H9 (cell line): ENCODE measurements at regions not wholly inside any gene's neighbourhood (a gene's known extent, or its start where the extent isn't known, plus 50 kb on each side); places are given as distances from the start of the nearest gene placed in this dataset.

Experiments used
- DNase-seq: peaks from one replicate; pipeline ENCODE4 v3.0.0-alpha.2; 2017
- H2AFZ ChIP-seq: one replicate; pipeline ENCODE4 v1.6.1; 2013; ENCODE audit warnings: mild to moderate bottlenecking, low read length, control low read depth, moderate library complexity
- H2AK5ac ChIP-seq: 2 replicates; pipeline ENCODE4 v1.6.1; 2013; ENCODE audit warnings: low read length, control low read depth, mixed read lengths; ENCODE audit not compliant: insufficient read length
- H2BK120ac ChIP-seq: one replicate; pipeline ENCODE4 v1.6.1; 2013; ENCODE audit warnings: low read depth, mild to moderate bottlenecking, low read length, control low read depth, inconsistent platforms; ENCODE audit not compliant: poor library complexity, severe bottlenecking
- H2BK12ac ChIP-seq: 2 replicates; pipeline ENCODE4 v1.6.1; 2013; ENCODE audit warnings: low read length, control low read depth, mixed read lengths, low read depth; ENCODE audit not compliant: insufficient read length
- H2BK15ac ChIP-seq: 2 replicates; pipeline ENCODE4 v1.6.1; 2013; ENCODE audit warnings: low read depth, low read length, control low read depth
- H2BK20ac ChIP-seq: one replicate; pipeline ENCODE4 v1.6.1; 2013; ENCODE audit warnings: low read depth, mild to moderate bottlenecking, low read length, control low read depth, inconsistent platforms; ENCODE audit not compliant: poor library complexity, severe bottlenecking
- H2BK5ac ChIP-seq: 2 replicates; pipeline ENCODE4 v1.6.1; 2013; ENCODE audit warnings: low read length, control low read depth, mixed read lengths; ENCODE audit not compliant: insufficient read length
- H3K14ac ChIP-seq: 2 replicates; pipeline ENCODE4 v1.6.1; 2013; ENCODE audit warnings: low read length, control low read depth; ENCODE audit not compliant: insufficient read depth
- H3K18ac ChIP-seq: 2 replicates; pipeline ENCODE4 v1.6.1; 2013; ENCODE audit warnings: low read depth, mild to moderate bottlenecking, mixed read lengths, low read length, control low read depth; ENCODE audit not compliant: insufficient read length
- H3K23ac ChIP-seq: 2 replicates; pipeline ENCODE4 v1.6.1; 2013; ENCODE audit warnings: low read length, control low read depth, mixed read lengths, low read depth; ENCODE audit not compliant: insufficient read length
- H3K23me2 ChIP-seq: 2 replicates; pipeline ENCODE4 v1.6.1; 2013; ENCODE audit warnings: low read depth, mild to moderate bottlenecking, mixed read lengths, low read length, control low read depth; ENCODE audit not compliant: insufficient read length, poor library complexity, severe bottlenecking
- H3K27ac ChIP-seq: 2 replicates; pipeline ENCODE4 v1.5.1; 2013; ENCODE audit warnings: low read length, control low read depth, mixed read lengths, low read depth; ENCODE audit not compliant: insufficient read length
- H3K27me3 ChIP-seq: 2 replicates; pipeline ENCODE4 v1.6.1; 2013; ENCODE audit warnings: low read length, control low read depth, inconsistent platforms; ENCODE audit not compliant: insufficient read depth
- H3K4ac ChIP-seq: 2 replicates; pipeline ENCODE4 v1.6.1; 2013; ENCODE audit warnings: low read depth, mild to moderate bottlenecking, control low read depth, inconsistent platforms, low read length, moderate library complexity
- H3K4me1 ChIP-seq: 2 replicates; pipeline ENCODE4 v1.6.1; 2013; ENCODE audit warnings: low read length, control low read depth, inconsistent platforms; ENCODE audit not compliant: insufficient read depth
- H3K4me2 ChIP-seq: 2 replicates; pipeline ENCODE4 v1.6.1; 2013; ENCODE audit warnings: low read length, control low read depth, mixed read lengths; ENCODE audit not compliant: insufficient read length, insufficient read depth
- H3K56ac ChIP-seq: 2 replicates; pipeline ENCODE4 v1.6.1; 2013; ENCODE audit warnings: low read depth, mild to moderate bottlenecking, mixed read lengths, low read length, control low read depth; ENCODE audit not compliant: insufficient read length
- H3K79me1 ChIP-seq: 2 replicates; pipeline ENCODE4 v1.6.1; 2013; ENCODE audit warnings: low read depth, mild to moderate bottlenecking, moderate library complexity, low read length, control low read depth, inconsistent platforms; ENCODE audit not compliant: insufficient read depth, poor library complexity, severe bottlenecking
- H3K79me2 ChIP-seq: 2 replicates; pipeline ENCODE4 v1.6.1; 2013; ENCODE audit warnings: low read length, control low read depth, inconsistent platforms; ENCODE audit not compliant: insufficient read depth
- H3K9ac ChIP-seq: 2 replicates; pipeline ENCODE4 v1.6.1; 2013; ENCODE audit warnings: low read length, control low read depth, mixed read lengths; ENCODE audit not compliant: insufficient read length; ENCODE audit errors: extremely low read depth
- H3K9me3 ChIP-seq: one replicate; pipeline ENCODE4 v1.6.1; 2013; ENCODE audit warnings: low read depth, low read length, inconsistent platforms; ENCODE audit not compliant: control insufficient read depth
- H3T11ph ChIP-seq: one replicate; pipeline ENCODE4 v1.6.1; 2013; ENCODE audit warnings: mild to moderate bottlenecking, low read length, control low read depth, inconsistent platforms
- H4K20me1 ChIP-seq: one replicate; pipeline ENCODE4 v1.6.1; 2013; ENCODE audit not compliant: control insufficient read depth, insufficient read length, insufficient read depth
- H4K5ac ChIP-seq: 2 replicates; pipeline ENCODE4 v1.6.1; 2013; ENCODE audit warnings: low read depth, mild to moderate bottlenecking, mixed read lengths, low read length, control low read depth; ENCODE audit not compliant: insufficient read length
- H4K8ac ChIP-seq: replicated peaks from 2 replicates; pipeline ENCODE4 v1.6.1; 2013; ENCODE audit warnings: low read length, control low read depth, mixed read lengths, low read depth; ENCODE audit not compliant: insufficient read length
- H4K91ac ChIP-seq: 2 replicates; pipeline ENCODE4 v1.6.1; 2013; ENCODE audit warnings: low read depth, mild to moderate bottlenecking, moderate library complexity, mixed read lengths, low read length, control low read depth; ENCODE audit not compliant: insufficient read length
- H3K27ac Mint-ChIP-seq, 3 experiments: 2 replicates in 2 of 3; 3 replicates in 1 of 3; pipeline ENCODE4 v1.8.0; 2020 to 2021; ENCODE audit warnings: mixed read lengths in 3 of 3, mild to moderate bottlenecking in 1 of 3, moderate library complexity in 1 of 3
- H3K27me3 Mint-ChIP-seq: 2 replicates; pipeline ENCODE4 v1.8.0; 2021; ENCODE audit warnings: low read depth, mild to moderate bottlenecking, moderate library complexity, mixed read lengths
- H3K36me3 Mint-ChIP-seq, 3 experiments: 2 replicates in 2 of 3; 3 replicates in 1 of 3; pipeline ENCODE4 v1.8.0; 2020 to 2021; ENCODE audit warnings: low read depth in 3 of 3, mixed read lengths in 3 of 3; ENCODE audit not compliant: insufficient read depth in 1 of 3
- H3K4me1 Mint-ChIP-seq, 2 experiments: 2 replicates each; pipeline ENCODE4 v1.8.0; 2020; ENCODE audit warnings: mixed read lengths in 2 of 2
- H3K4me3 Mint-ChIP-seq, 2 experiments: 2 replicates in 1 of 2; 3 replicates in 1 of 2; pipeline ENCODE4 v1.8.0; 2020 to 2021; ENCODE audit warnings: mild to moderate bottlenecking in 2 of 2, mixed read lengths in 2 of 2, moderate library complexity in 1 of 2
- H3K9me3 Mint-ChIP-seq, 2 experiments: 2 replicates in 1 of 2; 3 replicates in 1 of 2; pipeline ENCODE4 v1.8.0; 2020; ENCODE audit warnings: mild to moderate bottlenecking in 2 of 2, mixed read lengths in 2 of 2, moderate library complexity in 1 of 2
- CTCF ChIP-seq: fragments of 200-600 bp; sonication (generic); conservative IDR thresholded peaks from 3 replicates; pipeline ENCODE4 v1.8.0; 2021; ENCODE audit warnings: antibody characterized with exemption, mild to moderate bottlenecking

GRCh38 chr12:131589966-131590365, 120.9 kb upstream of the SFSWAP start:
- H3K27me3 ChIP-seq = no peaks in the 10 kb centered on the region
- Mint-ChIP-seq H3K27me3 (peaks cover 12% of the 10 kb centered on the region), H3K9me3 (no peaks in the 10 kb centered on the region), H3K36me3 (0 out of 7 replicates have a peak, but pooled peaks cover 0 to 2% (median 0%) of the 10 kb centered on the region in 3 experiments), H3K27ac (no peak overlapping the region), H3K4me1 (peaks cover 14 to 24% of the 10 kb centered on the region in 2 experiments), H3K4me3 (no peak overlapping the region)
- H3K9me3 ChIP-seq = no peaks in the 10 kb centered on the region
- no peak overlapping the region for H2BK120ac ChIP-seq
- no peak overlapping the region for H2BK12ac ChIP-seq
- no peak overlapping the region for H3K27ac ChIP-seq
- no peak overlapping the region for H4K8ac ChIP-seq
- no peaks in the 10 kb centered on the region for H3K23me2 ChIP-seq
- H4K91ac ChIP-seq = no peak overlapping the region
- H2BK5ac ChIP-seq = no peak overlapping the region
- no peak overlapping the region for H3K18ac ChIP-seq
- TF ChIP-seq CTCF = no peak
- no peak overlapping the region for H3K14ac ChIP-seq
- no peak overlapping the region for H3K4ac ChIP-seq
- no peak overlapping the region for H3K56ac ChIP-seq
- H4K20me1 ChIP-seq = no peaks in the 10 kb centered on the region
- no peaks in the 10 kb centered on the region; the same call in 1 of the 2 replicates for H3K4me1 ChIP-seq
- no peak overlapping the region for H4K5ac ChIP-seq
- H3K79me2 ChIP-seq = no peaks in the 10 kb centered on the region
- no peak overlapping the region for H3T11ph ChIP-seq
- DNase-seq = no peak
- H2AFZ ChIP-seq = no peak overlapping the region
- no peak overlapping the region for H2BK15ac ChIP-seq
- no peak overlapping the region for H3K23ac ChIP-seq
- no peaks in the 10 kb centered on the region for H3K79me1 ChIP-seq
- H3K4me2 ChIP-seq = no peak overlapping the region
- H2AK5ac ChIP-seq = no peak overlapping the region
- no peak overlapping the region for H3K9ac ChIP-seq
- no peak overlapping the region for H2BK20ac ChIP-seq
